Upper lobe of left lung (tissue), 4 donors: ENCODE measurements at regions not wholly inside any gene's neighbourhood (a gene's known extent, or its start where the extent isn't known, plus 50 kb on each side); places are given as distances from the start of the nearest gene placed in this dataset.

Experiments used
- EP300 ChIP-seq, 4 donors: sonication (generic); formaldehyde crosslinking; IDR thresholded peaks; one replicate each; pipeline ENCODE4 v1.5.1; 2017; ENCODE audit warnings: antibody characterized with exemption in 4 of 4, control low read depth in 2 of 4
- TF ChIP-seq, protein P1 (sequence below), 6 experiments: fragments of 450-650 bp in 4 of 6; fragments of 200-600 bp in 2 of 6; sonication (generic) in 2 of 6; IDR thresholded peaks; one replicate each; pipeline ENCODE4 v1.5.1; 2016 to 2019; ENCODE audit warnings: antibody characterized with exemption in 6 of 6

DNA sequence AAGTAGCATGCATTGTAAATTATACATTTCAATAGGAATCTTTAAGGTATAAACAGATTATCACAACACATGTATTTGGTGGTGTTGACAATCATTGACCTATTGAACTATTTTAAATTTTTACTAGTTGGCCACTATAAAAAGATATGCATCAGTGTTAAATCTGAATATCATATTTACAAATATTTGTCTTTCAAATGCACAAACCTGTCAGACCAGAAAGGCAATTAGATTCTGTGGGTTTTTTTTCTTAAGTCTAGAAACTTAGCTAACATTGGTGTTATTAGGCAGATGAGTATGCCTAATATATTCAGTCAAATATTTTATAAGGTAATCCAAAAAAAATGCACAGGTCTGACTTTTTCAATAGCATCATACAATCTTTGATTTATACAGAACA, 241.4 kb upstream of the DGKB start:
- TF ChIP-seq, protein P1, sequence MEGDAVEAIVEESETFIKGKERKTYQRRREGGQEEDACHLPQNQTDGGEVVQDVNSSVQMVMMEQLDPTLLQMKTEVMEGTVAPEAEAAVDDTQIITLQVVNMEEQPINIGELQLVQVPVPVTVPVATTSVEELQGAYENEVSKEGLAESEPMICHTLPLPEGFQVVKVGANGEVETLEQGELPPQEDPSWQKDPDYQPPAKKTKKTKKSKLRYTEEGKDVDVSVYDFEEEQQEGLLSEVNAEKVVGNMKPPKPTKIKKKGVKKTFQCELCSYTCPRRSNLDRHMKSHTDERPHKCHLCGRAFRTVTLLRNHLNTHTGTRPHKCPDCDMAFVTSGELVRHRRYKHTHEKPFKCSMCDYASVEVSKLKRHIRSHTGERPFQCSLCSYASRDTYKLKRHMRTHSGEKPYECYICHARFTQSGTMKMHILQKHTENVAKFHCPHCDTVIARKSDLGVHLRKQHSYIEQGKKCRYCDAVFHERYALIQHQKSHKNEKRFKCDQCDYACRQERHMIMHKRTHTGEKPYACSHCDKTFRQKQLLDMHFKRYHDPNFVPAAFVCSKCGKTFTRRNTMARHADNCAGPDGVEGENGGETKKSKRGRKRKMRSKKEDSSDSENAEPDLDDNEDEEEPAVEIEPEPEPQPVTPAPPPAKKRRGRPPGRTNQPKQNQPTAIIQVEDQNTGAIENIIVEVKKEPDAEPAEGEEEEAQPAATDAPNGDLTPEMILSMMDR (IDR thresholded peaks at IDR 0.05) = no peak
- TF ChIP-seq EP300 (IDR thresholded peaks at IDR 0.05) = no peak
